Loucy (cell line): ENCODE measurements at regions not wholly inside any gene's neighbourhood (a gene's known extent, or its start where the extent isn't known, plus 50 kb on each side); places are given as distances from the start of the nearest gene placed in this dataset.

Source experiments
- CTCF ChIP-seq: fragments of 200-600 bp; sonication (generic); conservative IDR thresholded peaks from 2 replicates; pipeline ENCODE4 v1.5.1; 2014; ENCODE audit warnings: mild to moderate bottlenecking, antibody characterized with exemption, low read length
- EZH2phosphoT487 ChIP-seq: fragments of 200-600 bp; IDR thresholded peaks from 2 replicates; pipeline ENCODE4 v1.6.1; 2018; ENCODE audit warnings: antibody characterized with exemption, mild to moderate bottlenecking, moderate library complexity, borderline replicate concordance

- TF ChIP-seq EZH2phosphoT487 (no peak), CTCF (no peak)
These were observed 1807.7 kb downstream of the OLFM4 start for GRCh38 chr13:54836273-54836672.
